ENCODE measurements at regions not wholly inside any gene's neighbourhood (a gene's known extent, or its start where the extent isn't known, plus 50 kb on each side); places are given as distances from the start of the nearest gene placed in this dataset.
"Not testable (repeated sequence)": the region's sequence is repeated elsewhere in the genome, so short reads cannot be mapped to it uniquely, and the experiment has no call there.

- DNase-seq (ENCODE audit: low spot score): no peak
These were observed 792.7 kb downstream of the MAT2B start for GRCh38 chr5:164298165-164298564.

GRCh38 chr5:164300295-164300694 lies 794.9 kb downstream of the MAT2B start:
- DNase-seq (ENCODE audit: low spot score): no peak

- no peak for DNase-seq (ENCODE audit: low spot score)
These were observed 795.7 kb downstream of the MAT2B start for GRCh38 chr5:164301136-164301535.

GRCh38 chr5:164301708-164302107 lies 796.3 kb downstream of the MAT2B start:
- DNase-seq (ENCODE audit: low spot score): no peak

GRCh38 chr5:164302533-164303235 lies 797.3 kb downstream of the MAT2B start:
- DNase-seq (ENCODE audit: low spot score): no peak

GRCh38 chr5:164303646-164304215 lies 798.3 kb downstream of the MAT2B start:
- DNase-seq (ENCODE audit: low spot score): no peak

GRCh38 chr5:164306662-164307061 lies 801.2 kb downstream of the MAT2B start:
- no peak for DNase-seq (ENCODE audit: low spot score)

GRCh38 chr5:164312801-164313200 lies 807.4 kb downstream of the MAT2B start:
- DNase-seq (ENCODE audit: low spot score): no peak

- DNase-seq (ENCODE audit: low spot score): no peak
These were observed 812.3 kb downstream of the MAT2B start for GRCh38 chr5:164317676-164318075.

GRCh38 chr5:164319161-164319560 lies 813.7 kb downstream of the MAT2B start:
- DNase-seq (ENCODE audit: low spot score): no peak

- DNase-seq (ENCODE audit: low spot score): no peak
These were observed 818.8 kb downstream of the MAT2B start for GRCh38 chr5:164324239-164324638.

GRCh38 chr5:164326219-164326618 lies 820.8 kb downstream of the MAT2B start:
- DNase-seq (ENCODE audit: low spot score): no peak

- DNase-seq (ENCODE audit: low spot score): not testable (repeated sequence)
These were observed 821.7 kb downstream of the MAT2B start for GRCh38 chr5:164327166-164327565.

GRCh38 chr5:164332349-164333196 lies 827.2 kb downstream of the MAT2B start:
- no peak for DNase-seq (ENCODE audit: low spot score)

GRCh38 chr5:164335837-164336236 lies 830.4 kb downstream of the MAT2B start:
- DNase-seq (ENCODE audit: low spot score): no peak

- no peak for DNase-seq (ENCODE audit: low spot score)
These were observed 830.9 kb downstream of the MAT2B start for GRCh38 chr5:164336276-164336675.

GRCh38 chr5:164336906-164337305 lies 831.5 kb downstream of the MAT2B start:
- no peak for DNase-seq (ENCODE audit: low spot score)

GRCh38 chr5:164341056-164341619 lies 835.7 kb downstream of the MAT2B start:
- no peak for DNase-seq (ENCODE audit: low spot score)

GRCh38 chr5:164345173-164345849 lies 839.9 kb downstream of the MAT2B start:
- DNase-seq (ENCODE audit: low spot score): peak; percentile 34

- no peak for DNase-seq (ENCODE audit: low spot score)
These were observed 840.4 kb downstream of the MAT2B start for GRCh38 chr5:164345853-164346252.

GRCh38 chr5:164346785-164347630 lies 841.6 kb downstream of the MAT2B start:
- DNase-seq (ENCODE audit: low spot score): no peak
